K562 (cell line): ENCODE measurements at regions not wholly inside any gene's neighbourhood (a gene's known extent, or its start where the extent isn't known, plus 50 kb on each side); places are given as distances from the start of the nearest gene placed in this dataset.

Experiments used
- ATAC-seq: fragments of 200-7000 bp; cut with Tn5 transposase; 3 replicates; pipeline ENCODE4 v1.9.1; 2020; ENCODE audit warnings: moderate library complexity
- BruUV-seq: library from RNA; stranded (reverse); fragments of 400-500 nt; replicated peaks from 2 replicates; lab custom pipeline; 2021; lab: Mats Ljungman, UMichigan
- CTCF ChIA-PET: fragments of 300-600 bp; formaldehyde crosslinking; extraction: SDS; loops from one replicate; lab custom pipeline; 2021; ENCODE audit warnings: low intra/inter-chr PET ratio; lab: Yijun Ruan, JAX
- POLR2A ChIA-PET: fragments of 300-600, 350-650 bp; sonication (Branson Sonifier 250); formaldehyde crosslinking; extraction: SDS; loops from one replicate; lab custom pipeline; 2021; ENCODE audit warnings: antibody characterized with exemption, inconsistent platforms; lab: Yijun Ruan, JAX
- DNase-seq, 4 experiments: peaks; one replicate each; pipeline versions ENCODE4 v3.0.0 to v3.0.0-alpha.2; 2011 to 2018; ENCODE audit warnings: low spot score in 3 of 4, mixed read lengths in 3 of 4; ENCODE audit errors: extremely low read depth in 1 of 4
- FAIRE-seq: peaks from 2 replicates; lab custom pipeline; 2011; peaks lifted over from hg19 to GRCh38; lab: Jason Lieb, UNC
- H2AFZ ChIP-seq: 2 replicates; pipeline ENCODE4 v1.6.0; 2011; ENCODE audit warnings: low read depth, low read length, control low read depth, inconsistent platforms
- H3K27ac ChIP-seq: fragments of 200-600 bp; 3 replicates; pipeline ENCODE4 v1.8.0; 2011; ENCODE audit warnings: low read depth, mild to moderate bottlenecking, control low read depth, inconsistent platforms, low read length, moderate library complexity, mixed read lengths; ENCODE audit errors: extremely low read depth
- H3K27me3 ChIP-seq, 2 experiments: fragments of 300-600 bp in 1 of 2; 2 replicates in 1 of 2; 3 replicates in 1 of 2; pipeline versions ENCODE4 v1.6.0 to v1.8.0; 2011; ENCODE audit warnings: inconsistent platforms in 2 of 2, low read length in 2 of 2, mild to moderate bottlenecking in 1 of 2, mixed read lengths in 1 of 2, moderate library complexity in 1 of 2; ENCODE audit not compliant: control insufficient read depth in 2 of 2, insufficient read depth in 2 of 2
- H3K36me3 ChIP-seq: fragments of 300-600 bp; 3 replicates; pipeline ENCODE4 v1.8.0; 2011; ENCODE audit warnings: mild to moderate bottlenecking, low read length, inconsistent platforms; ENCODE audit not compliant: control insufficient read depth, insufficient read depth
- H3K4me1 ChIP-seq, 2 experiments: fragments of 200-600 bp in 1 of 2; replicated peaks in 1 of 2; 2 replicates in 1 of 2; 3 replicates in 1 of 2; pipeline versions ENCODE4 v1.5.1 to v1.8.0; 2011; ENCODE audit warnings: inconsistent platforms in 2 of 2, low read length in 2 of 2, mild to moderate bottlenecking in 1 of 2, mixed read lengths in 1 of 2, moderate library complexity in 1 of 2; ENCODE audit not compliant: control insufficient read depth in 2 of 2, insufficient read depth in 2 of 2
- H3K4me2 ChIP-seq: 2 replicates; pipeline ENCODE4 v1.6.1; 2011; ENCODE audit warnings: low read length, control low read depth, inconsistent platforms, mixed read lengths; ENCODE audit not compliant: insufficient read depth
- H3K4me3 ChIP-seq: fragments of 200-600 bp; sonication (generic), shearing (Covaris generic); 2 replicates; pipeline ENCODE4 v1.5.1; 2016; ENCODE audit warnings: control low read depth, inconsistent platforms
- H3K79me2 ChIP-seq: fragments of 200-600 bp; 3 replicates; pipeline ENCODE4 v1.8.0; 2011; ENCODE audit warnings: low read length, inconsistent platforms; ENCODE audit not compliant: control insufficient read depth, insufficient read depth
- H3K9ac ChIP-seq, 2 experiments: 2 replicates each; pipeline versions ENCODE4 v1.6.0 to v1.6.1; 2011; ENCODE audit warnings: low read depth in 2 of 2, low read length in 2 of 2, control low read depth in 1 of 2, inconsistent platforms in 1 of 2, mild to moderate bottlenecking in 1 of 2, mixed read lengths in 1 of 2; ENCODE audit not compliant: insufficient read depth in 1 of 2
- H3K9me1 ChIP-seq: one replicate; pipeline ENCODE4 v1.6.0; 2011; ENCODE audit warnings: inconsistent platforms, mild to moderate bottlenecking, low read length, moderate library complexity; ENCODE audit not compliant: control insufficient read depth, insufficient read depth
- H3K9me3 ChIP-seq: replicated peaks from 2 replicates; pipeline ENCODE4 v1.5.1; 2011; ENCODE audit warnings: low read depth, low read length, inconsistent platforms; ENCODE audit not compliant: control insufficient read depth, insufficient read depth
- H4K20me1 ChIP-seq: replicated peaks from 2 replicates; pipeline ENCODE4 v1.6.1; 2011; ENCODE audit warnings: low read length, inconsistent platforms, mixed read lengths; ENCODE audit not compliant: control insufficient read depth, insufficient read depth
- DPF2 ChIP-seq: fragments of 450-650 bp; IDR thresholded peaks from 2 replicates; pipeline ENCODE4 v1.6.1; 2016
- ELF4 ChIP-seq: fragments of 450-650 bp; formaldehyde crosslinking; IDR thresholded peaks from 2 replicates; pipeline ENCODE4 v1.4.0; 2022; ENCODE audit warnings: missing genetic modification characterization
- EZH2 ChIP-seq: IDR thresholded peaks from 2 replicates; pipeline ENCODE4 v1.6.1; 2012; ENCODE audit warnings: low read depth, mild to moderate bottlenecking, inconsistent platforms, low read length, borderline replicate concordance
- HDAC6 ChIP-seq: IDR thresholded peaks from 2 replicates; pipeline ENCODE4 v1.6.1; 2012; ENCODE audit warnings: low read depth, mild to moderate bottlenecking, control low read depth, inconsistent platforms, low read length, moderate library complexity
- HDAC8 ChIP-seq: fragments of 450-650 bp; IDR thresholded peaks from 2 replicates; pipeline ENCODE4 v1.6.1; 2016; ENCODE audit warnings: mild to moderate bottlenecking, missing genetic modification characterization, moderate library complexity, missing compliant biosample characterization
- HMBOX1 ChIP-seq: sonication (generic); IDR thresholded peaks from 2 replicates; pipeline ENCODE4 v1.6.1; 2016
- MAX ChIP-seq: sonication (generic); formaldehyde crosslinking; IDR thresholded peaks from 2 replicates; pipeline ENCODE4 v1.9.0; 2022; ENCODE audit warnings: mild to moderate bottlenecking, missing genetic modification reagents
- NR1H2 ChIP-seq: sonication (generic); formaldehyde crosslinking; IDR thresholded peaks from 2 replicates; pipeline ENCODE4 v1.4.0; 2020; ENCODE audit warnings: mild to moderate bottlenecking, missing genetic modification reagents
- NR2C2 ChIP-seq, 2 experiments: fragments of 200-800 bp in 1 of 2; sonication (Bioruptor generic) in 1 of 2; sonication (generic) in 1 of 2; formaldehyde crosslinking in 1 of 2; IDR thresholded peaks; 2 replicates each; pipeline versions ENCODE4 v1.6.1 to v1.8.0; 2016 to 2022; ENCODE audit warnings: mild to moderate bottlenecking in 1 of 2, missing compliant biosample characterization in 1 of 2, missing genetic modification characterization in 1 of 2, missing genetic modification reagents in 1 of 2
- PTTG1 ChIP-seq: fragments of 450-650 bp; IDR thresholded peaks from 2 replicates; pipeline ENCODE4 v1.6.1; 2016; ENCODE audit warnings: low read depth, mild to moderate bottlenecking, missing genetic modification characterization, missing compliant biosample characterization
- RBM17 ChIP-seq: fragments of 200-400 bp; formaldehyde crosslinking; IDR thresholded peaks from 2 replicates; pipeline ENCODE4 v1.6.1; 2017; ENCODE audit warnings: low read depth, mild to moderate bottlenecking, low read length, borderline replicate concordance
- RNF219 ChIP-seq: fragments of 250-450 bp; sonication (Bioruptor Pico); IDR thresholded peaks from 2 replicates; pipeline ENCODE4 v1.5.0; 2022; ENCODE audit warnings: mild to moderate bottlenecking
- SMARCA5 ChIP-seq: fragments of 450-650 bp; IDR thresholded peaks from 2 replicates; pipeline ENCODE4 v1.6.1; 2016
- TGIF2 ChIP-seq: sonication (generic); formaldehyde crosslinking; IDR thresholded peaks from 2 replicates; pipeline ENCODE4 v1.8.1; 2022; ENCODE audit warnings: mild to moderate bottlenecking, missing genetic modification reagents, moderate library complexity
- THAP7 ChIP-seq: fragments of 250-450 bp; sonication (Bioruptor Pico); IDR thresholded peaks from 2 replicates; pipeline ENCODE4 v1.5.0; 2021
- ZBTB5 ChIP-seq: fragments of 450-650 bp; IDR thresholded peaks from 2 replicates; pipeline ENCODE4 v1.6.1; 2017; ENCODE audit warnings: antibody characterized with exemption
- ZNF212 ChIP-seq: fragments of 450-650 bp; formaldehyde crosslinking; IDR thresholded peaks from 2 replicates; pipeline ENCODE4 v1.4.0; 2020; ENCODE audit warnings: mild to moderate bottlenecking
- ZNF354B ChIP-seq: fragments of 250-450 bp; sonication (Bioruptor Pico); IDR thresholded peaks from 2 replicates; pipeline ENCODE4 v1.4.0; 2020
- ZSCAN29 ChIP-seq: fragments of 450-650 bp; IDR thresholded peaks from 2 replicates; pipeline ENCODE4 v1.6.1; 2017
- in situ Hi-C: fragments of 300-500 bp; cut with MboI; formaldehyde crosslinking; loops from 4 replicates; pipeline ENCODE4 v1.15.0; 2018; ENCODE audit warnings: inconsistent platforms, mixed read lengths
- intact Hi-C: fragments of 100-400 bp; cut with micrococcal nuclease; formaldehyde crosslinking; loops from 2 replicates; pipeline ENCODE4 v1.14.2; 2022

GRCh38 chr4:135917011-135917410 lies 1615.3 kb downstream of the PCDH18 start (continued):
- TF ChIP-seq ZBTB5: no peak
- no peak for TF ChIP-seq SMARCA5
- TF ChIP-seq HDAC8 (tag): no peak
- TF ChIP-seq NR2C2 (CRISPR knock-in tag; IDR thresholded peaks at IDR 0.05): no peak
- TF ChIP-seq NR2C2 (tag; IDR thresholded peaks at IDR 0.05): no peak
- no peak for TF ChIP-seq ZNF212 (CRISPR knock-in tag)

GRCh38 chr4:135900956-135901355 lies 1631.3 kb downstream of the PCDH18 start:
- no peak for ATAC-seq
- in situ Hi-C loops: no loop called here
- TF ChIP-seq ELF4 (CRISPR knock-in tag) (no peak), NR1H2 (no peak), RBM17 (no peak), HMBOX1 (no peak), TGIF2 (CRISPR knock-in tag) (no peak), THAP7 (CRISPR knock-in tag) (no peak), DPF2 (no peak), ZSCAN29 (no peak), MAX (CRISPR knock-in tag) (no peak), ZNF354B (no peak), PTTG1 (tag) (no peak), RNF219 (CRISPR knock-in tag) (no peak), HDAC6 (no peak), EZH2 (no peak)

More at GRCh38 chr4:135900956-135901355, 1631.3 kb downstream of the PCDH18 start:
- ChIA-PET CTCF (no interaction called here), POLR2A (no interaction called here)
- Histone ChIP-seq H3K27ac (no peak overlapping the region), H3K4me2 (no peak overlapping the region), H3K9me3 (no peaks in the 10 kb centered on the region), H3K79me2 (no peaks in the 10 kb centered on the region), H4K20me1 (no peaks in the 10 kb centered on the region), H3K4me3 (no peak overlapping the region), H3K9ac (no peak overlapping the region), H3K36me3 (no peaks in the 10 kb centered on the region), H3K4me1 (no peaks in the 10 kb centered on the region), H3K9me1 (no peaks in the 10 kb centered on the region), H2AFZ (no peak overlapping the region), H3K27me3 (no peaks in the 10 kb centered on the region)
- DNase-seq (no peak), FAIRE-seq (no peak)
- intact Hi-C loops: no loop called here
- BruUV-seq: no TSS peak
